GM12875 (cell line): ENCODE measurements at regions not wholly inside any gene's neighbourhood (a gene's known extent, or its start where the extent isn't known, plus 50 kb on each side); places are given as distances from the start of the nearest gene placed in this dataset.

Source experiments
- H3K4me3 ChIP-seq: one replicate; pipeline ENCODE4 v1.5.1; 2011; ENCODE audit warnings: low read depth, low read length, control low read depth
- CTCF ChIP-seq: IDR thresholded peaks from 2 replicates; pipeline ENCODE4 v1.5.1; 2011; ENCODE audit warnings: low read depth, mild to moderate bottlenecking, control low read depth, inconsistent platforms, low read length, moderate library complexity, borderline replicate concordance; ENCODE audit not compliant: insufficient read depth

GRCh38 chr1:198917226-198917625 lies 278.4 kb downstream of the PTPRC start:
- no peak for TF ChIP-seq CTCF
- H3K4me3 ChIP-seq: no peak overlapping the region

- H3K4me3 ChIP-seq: no peak overlapping the region
- no peak for TF ChIP-seq CTCF
Measured at GRCh38 chr1:198918920-198919319, 280.1 kb downstream of the PTPRC start.

- TF ChIP-seq CTCF: no peak
- no peak overlapping the region for H3K4me3 ChIP-seq
Measured at GRCh38 chr1:198919667-198920398, 281.0 kb downstream of the PTPRC start.

GRCh38 chr1:198922638-198923430 lies 284.0 kb downstream of the PTPRC start:
- no peak overlapping the region for H3K4me3 ChIP-seq
- TF ChIP-seq CTCF: no peak

- no peak for TF ChIP-seq CTCF
- no peak overlapping the region for H3K4me3 ChIP-seq
Measured at GRCh38 chr1:198923993-198924392, 285.2 kb downstream of the PTPRC start.

- no peak overlapping the region for H3K4me3 ChIP-seq
- no peak for TF ChIP-seq CTCF
Measured at GRCh38 chr1:198925567-198925966, 286.7 kb downstream of the PTPRC start.

GRCh38 chr1:198927129-198927528 lies 288.3 kb downstream of the PTPRC start:
- H3K4me3 ChIP-seq: no peak overlapping the region
- no peak for TF ChIP-seq CTCF
